A549 (cell line): ENCODE measurements at regions not wholly inside any gene's neighbourhood (a gene's known extent, or its start where the extent isn't known, plus 50 kb on each side); places are given as distances from the start of the nearest gene placed in this dataset.

Experiments used
- ATAC-seq, 2 experiments: fragments of 200-7000 bp in 1 of 2; fragments of >200 bp in 1 of 2; cut with Nextera tagmentation in 1 of 2; cut with Tn5 transposase in 1 of 2; 3 replicates each; pipeline versions ENCODE4 v1.8.0 to v1.9.1; 2018 to 2020; ENCODE audit warnings: mild to moderate bottlenecking in 1 of 2, moderate library complexity in 1 of 2
- CTCF ChIA-PET: fragments of 300-600 bp; sonication (Branson Sonifier 250); formaldehyde crosslinking; extraction: SDS; loops from one replicate; lab custom pipeline; 2021; ENCODE audit warnings: antibody characterized with exemption, inconsistent platforms; lab: Yijun Ruan, JAX
- POLR2A ChIA-PET: fragments of 350-600 bp; formaldehyde crosslinking; extraction: SDS; loops from one replicate; lab custom pipeline; 2021; ENCODE audit warnings: antibody characterized with exemption, inconsistent platforms; lab: Yijun Ruan, JAX
- DNase-seq, 2 experiments: peaks; one replicate each; pipeline versions ENCODE4 v3.0.0 to v3.0.0-alpha.2; 2011 to 2016; ENCODE audit warnings: low read depth in 1 of 2, low spot score in 1 of 2
- FAIRE-seq: peaks from 2 replicates; lab custom pipeline; 2011; peaks lifted over from hg19 to GRCh38; lab: Jason Lieb, UNC
- H3K27ac ChIP-seq, 2 experiments: fragments of >200 bp; sonication (Bioruptor Twin); formaldehyde crosslinking; 3 replicates each; pipeline ENCODE4 v1.5.1; 2016 to 2017
- H3K4me1 ChIP-seq: fragments of >200 bp; sonication (Bioruptor Twin); formaldehyde crosslinking; 3 replicates; pipeline ENCODE4 v1.6.1; 2016
- H3K4me2 ChIP-seq: fragments of >200 bp; sonication (Bioruptor Twin); formaldehyde crosslinking; 3 replicates; pipeline ENCODE4 v1.6.1; 2016
- H3K4me3 ChIP-seq: fragments of >200 bp; sonication (Bioruptor Twin); formaldehyde crosslinking; 3 replicates; pipeline ENCODE4 v1.5.1; 2016
- H3K9me3 ChIP-seq: fragments of >200 bp; sonication (Bioruptor Twin); formaldehyde crosslinking; 3 replicates; pipeline ENCODE4 v1.6.1; 2016
- BHLHE40 ChIP-seq: IDR thresholded peaks from 2 replicates; pipeline ENCODE4 v1.6.1; 2012; ENCODE audit warnings: low read depth, low read length, inconsistent platforms
- CBX8 ChIP-seq: fragments of 200-600 bp; sonication (generic); IDR thresholded peaks from 2 replicates; pipeline ENCODE4 v1.6.1; 2016
- CHD4 ChIP-seq: fragments of 200-600 bp; sonication (generic); IDR thresholded peaks from 2 replicates; pipeline ENCODE4 v1.6.1; 2016; ENCODE audit warnings: antibody characterized with exemption, mild to moderate bottlenecking, borderline replicate concordance
- FOSL2 ChIP-seq, 2 experiments: fragments of 450-650 bp in 1 of 2; fragments of >200 bp in 1 of 2; sonication (Bioruptor Twin) in 1 of 2; formaldehyde crosslinking; IDR thresholded peaks; 2 replicates each; pipeline versions ENCODE4 v1.5.0 to v1.6.1; 2016 to 2020; ENCODE audit warnings: mild to moderate bottlenecking in 1 of 2, moderate library complexity in 1 of 2
- HOXB13 ChIP-seq: fragments of 250-450 bp; sonication (Bioruptor Pico); IDR thresholded peaks from 2 replicates; pipeline ENCODE4 v1.5.0; 2020; ENCODE audit warnings: low read depth, mild to moderate bottlenecking, moderate library complexity
- JUN ChIP-seq, 2 experiments: fragments of >200 bp; sonication (Bioruptor Twin); formaldehyde crosslinking; IDR thresholded peaks; 2 replicates in 1 of 2; 3 replicates in 1 of 2; pipeline ENCODE4 v1.6.1; 2016 to 2017
- KDM5A ChIP-seq: fragments of 200-600 bp; sonication (generic); IDR thresholded peaks from 2 replicates; pipeline ENCODE4 v1.6.1; 2016; ENCODE audit warnings: antibody characterized with exemption, mild to moderate bottlenecking
- MAFK ChIP-seq: fragments of 450-650 bp; IDR thresholded peaks from 2 replicates; pipeline ENCODE4 v1.6.1; 2014; ENCODE audit not compliant: partially characterized antibody
- MYC ChIP-seq: IDR thresholded peaks from 2 replicates; pipeline ENCODE4 v1.6.1; 2012; ENCODE audit warnings: mild to moderate bottlenecking, inconsistent platforms, low read length, improper control_type of control experiment, borderline replicate concordance
- NFE2L2 ChIP-seq: fragments of 150-350 bp; conservative IDR thresholded peaks from 2 replicates; pipeline ENCODE4 v1.6.1; 2014; ENCODE audit warnings: low read length
- POLR2AphosphoS2 ChIP-seq: conservative IDR thresholded peaks from 2 replicates; pipeline ENCODE4 v1.6.1; 2012; ENCODE audit warnings: low read length, improper control_type of control experiment, inconsistent platforms
- RARB ChIP-seq: fragments of 250-450 bp; sonication (Bioruptor Pico); IDR thresholded peaks from 2 replicates; pipeline ENCODE4 v1.8.0; 2021; ENCODE audit warnings: mild to moderate bottlenecking, moderate library complexity
- TFCP2L1 ChIP-seq: fragments of 250-450 bp; sonication (Bioruptor Pico); IDR thresholded peaks from 2 replicates; pipeline ENCODE4 v1.5.0; 2021; ENCODE audit warnings: mild to moderate bottlenecking
- ZC3H11A ChIP-seq: fragments of 450-650 bp; IDR thresholded peaks from 2 replicates; pipeline ENCODE4 v1.6.1; 2014; ENCODE audit warnings: antibody characterized with exemption, mild to moderate bottlenecking
- ZFP36 ChIP-seq: fragments of 450-650 bp; IDR thresholded peaks from 2 replicates; pipeline ENCODE4 v1.6.1; 2014; ENCODE audit warnings: borderline replicate concordance; ENCODE audit not compliant: partially characterized antibody
- ZSCAN20 ChIP-seq: fragments of 250-450 bp; sonication (Bioruptor Pico); IDR thresholded peaks from 2 replicates; pipeline ENCODE4 v1.8.0; 2022; ENCODE audit warnings: mild to moderate bottlenecking, moderate library complexity
- WGBS: methylation state at CpG from one replicate; pipeline ENCODE4 v1.1.6; 2017; ENCODE audit errors: missing lambda C conversion rate; 5-methylcytosine and 5-hydroxymethylcytosine counted together
- TF ChIP-seq, protein P1 (sequence below): IDR thresholded peaks from 2 replicates; pipeline ENCODE4 v1.6.1; 2012; ENCODE audit warnings: low read depth, borderline replicate concordance
- TF ChIP-seq, protein P2 (sequence below): fragments of >200 bp; sonication (Bioruptor Twin); formaldehyde crosslinking; IDR thresholded peaks from 2 replicates; pipeline ENCODE4 v1.6.1; 2016
- TF ChIP-seq, protein P3 (sequence below): IDR thresholded peaks from 2 replicates; pipeline ENCODE4 v1.6.1; 2012
- TF ChIP-seq, protein P4 (sequence below): fragments of >200 bp; sonication (Bioruptor Twin); formaldehyde crosslinking; IDR thresholded peaks from 3 replicates; pipeline ENCODE4 v1.6.1; 2016

DNA sequence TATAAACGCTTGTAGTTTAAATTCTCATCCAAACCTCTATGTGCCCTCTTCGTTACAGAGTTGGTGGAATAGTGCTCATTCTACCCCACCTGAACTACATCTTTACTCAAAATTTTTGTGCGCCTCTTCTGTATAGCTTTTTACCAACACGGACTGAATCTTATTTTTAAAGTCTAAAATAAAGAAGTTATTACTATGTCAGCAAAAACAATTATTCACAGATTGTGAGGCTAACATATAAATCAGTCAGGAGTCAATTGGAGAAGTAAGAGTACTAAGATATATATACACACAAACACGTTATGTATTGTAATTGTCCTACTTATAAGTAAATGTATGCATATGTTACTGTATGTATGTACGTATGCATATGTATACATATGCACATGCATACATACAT is 274.9 kb upstream of the ADGRL4 start:
- ATAC-seq: no peak
- DNase-seq: no peak
- no peaks in the 10 kb centered on the region for H3K4me1 ChIP-seq
- TF ChIP-seq MAFK (peak; percentile 53), MYC (no peak), RARB (no peak), FOSL2 (IDR thresholded peaks at IDR 0.05) (no peak), FOSL2 (CRISPR knock-in tag; IDR thresholded peaks at IDR 0.05) (no peak)
- TF ChIP-seq, protein P1, sequence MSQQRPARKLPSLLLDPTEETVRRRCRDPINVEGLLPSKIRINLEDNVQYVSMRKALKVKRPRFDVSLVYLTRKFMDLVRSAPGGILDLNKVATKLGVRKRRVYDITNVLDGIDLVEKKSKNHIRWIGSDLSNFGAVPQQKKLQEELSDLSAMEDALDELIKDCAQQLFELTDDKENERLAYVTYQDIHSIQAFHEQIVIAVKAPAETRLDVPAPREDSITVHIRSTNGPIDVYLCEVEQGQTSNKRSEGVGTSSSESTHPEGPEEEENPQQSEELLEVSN: no peak
- TF ChIP-seq, protein P2, sequence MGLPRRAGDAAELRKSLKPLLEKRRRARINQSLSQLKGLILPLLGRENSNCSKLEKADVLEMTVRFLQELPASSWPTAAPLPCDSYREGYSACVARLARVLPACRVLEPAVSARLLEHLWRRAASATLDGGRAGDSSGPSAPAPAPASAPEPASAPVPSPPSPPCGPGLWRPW: no peak
- TF ChIP-seq, all 56 proteins: peak for 1
- no peak for FAIRE-seq
- Histone ChIP-seq H3K9me3 (no peaks in the 10 kb centered on the region), H3K4me3 (no peak overlapping the region), H3K4me2 (no peak overlapping the region), H3K27ac (no peak overlapping the region)
- POLR2A ChIA-PET: no interaction called here
- 39% methylated on average over 6 of the region's 6 CpGs for WGBS
- CTCF ChIA-PET: interaction anchor here (1.0 kb wide), 1 partner anchor 71 kb away, joined by 3 read pairs; no protein-coding TSS in a partner anchor

DNA sequence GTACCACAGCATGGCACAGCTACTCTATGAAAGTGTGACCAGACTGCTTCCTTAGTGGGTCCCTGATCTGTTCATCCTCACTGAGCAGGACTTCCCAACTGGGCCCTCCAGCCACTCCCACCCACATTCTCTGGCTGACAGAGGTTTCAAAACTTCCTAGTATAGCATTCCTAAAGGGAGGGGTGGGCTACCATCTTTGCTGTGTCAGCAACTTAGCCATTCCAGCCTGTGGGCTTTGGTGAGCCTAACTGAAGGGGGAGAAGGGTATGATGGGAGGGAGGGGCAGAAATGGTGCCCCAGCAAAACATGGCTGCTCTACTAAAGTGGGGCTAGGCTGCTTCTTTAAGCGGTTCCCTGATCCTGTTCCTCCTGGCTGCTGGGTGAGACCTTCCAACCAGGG is 265.2 kb upstream of the ADGRL4 start:
- no peak overlapping the region for H3K4me2 ChIP-seq
- no peak overlapping the region for H3K27ac ChIP-seq
- 38% methylated on average over 1 of the region's 1 CpG for WGBS
- H3K4me1 ChIP-seq: no peaks in the 10 kb centered on the region
- FAIRE-seq: no peak
- TF ChIP-seq CHD4 (no peak), MAFK (peak; percentile 64), ZSCAN20 (CRISPR knock-in tag) (no peak)
- TF ChIP-seq, all 56 proteins: peak for 1
- ChIA-PET CTCF (no interaction called here), POLR2A (no interaction called here)
- DNase-seq (no peak), ATAC-seq (no peak)
- H3K4me3 ChIP-seq: no peak overlapping the region
- no peaks in the 10 kb centered on the region; the same call in 2 of the 3 replicates for H3K9me3 ChIP-seq

DNA sequence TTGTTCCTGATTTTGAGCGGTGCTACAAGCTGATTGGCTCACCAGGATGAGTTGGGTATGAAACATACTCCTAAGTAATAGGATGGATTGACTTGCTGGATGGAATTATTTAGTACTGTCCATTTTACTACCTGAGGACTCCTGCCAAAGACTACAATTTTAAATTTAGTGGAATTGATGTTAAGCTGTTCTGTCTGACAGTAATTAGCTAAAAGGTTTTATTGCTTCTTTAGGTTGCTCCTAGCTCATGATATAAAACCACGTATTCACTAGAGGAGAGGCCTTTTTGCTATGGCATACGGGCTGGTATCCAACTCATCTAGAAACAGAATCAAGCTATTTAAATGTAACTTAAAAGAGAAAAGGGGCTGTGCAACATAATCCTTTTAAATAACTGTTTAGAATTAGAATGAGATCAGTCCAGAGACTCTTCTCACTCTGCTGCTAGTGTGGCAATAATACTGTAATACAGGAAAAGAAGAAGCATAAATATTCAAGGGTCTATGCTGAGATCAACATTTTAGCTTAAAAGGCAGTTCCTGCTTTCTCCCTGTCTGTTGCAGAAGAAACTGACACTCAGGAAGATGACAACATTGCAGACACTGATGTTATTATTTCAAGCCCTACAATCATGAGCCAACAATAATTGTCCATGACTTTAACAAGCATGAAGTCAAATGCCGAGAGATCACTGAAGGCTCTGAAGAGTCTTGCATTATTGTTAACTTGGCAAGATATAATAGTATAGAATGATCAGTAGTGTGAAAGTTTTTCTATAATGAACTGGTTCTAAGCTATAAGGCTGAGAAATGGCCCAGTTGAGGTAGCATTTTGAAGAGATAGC is 258.7 kb upstream of the ADGRL4 start:
- Histone ChIP-seq H3K9me3 (no peaks in the 10 kb centered on the region), H3K4me3 (no peak overlapping the region), H3K27ac (no peak overlapping the region), H3K4me1 (no peaks in the 10 kb centered on the region), H3K4me2 (no peak overlapping the region)
- 70% methylated on average over 4 of the region's 4 CpGs for WGBS
- ATAC-seq: no peak
- POLR2A ChIA-PET: no interaction called here
- TF ChIP-seq NFE2L2: no peak
- TF ChIP-seq ZFP36: no peak
- TF ChIP-seq MYC: no peak
- no peak for TF ChIP-seq TFCP2L1 (CRISPR knock-in tag)
- no peak for DNase-seq
- CTCF ChIA-PET: interaction anchor here (1.1 kb wide), 1 partner anchor 88 kb away, joined by 6 read pairs; no protein-coding TSS in a partner anchor
- FAIRE-seq: no peak

DNA sequence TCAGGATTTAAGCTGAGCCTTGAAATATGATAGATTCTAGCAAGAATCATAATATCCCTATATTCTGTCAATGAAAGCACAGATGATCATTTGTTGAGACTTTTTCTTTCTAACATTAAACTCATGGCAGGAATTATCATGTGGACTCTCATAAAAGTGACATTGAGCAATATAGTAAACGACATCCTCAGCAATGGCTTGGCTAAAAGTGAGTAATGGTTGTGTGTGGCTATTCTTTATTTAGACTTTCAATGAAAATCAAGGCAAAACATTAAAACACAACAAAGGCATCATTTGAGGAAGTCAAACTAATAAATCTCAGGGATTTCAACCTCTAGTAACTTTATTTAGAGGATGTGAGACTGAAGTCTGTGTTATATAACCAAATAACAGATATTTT is 257.8 kb upstream of the ADGRL4 start:
- FAIRE-seq: no peak
- TF ChIP-seq ZC3H11A (no peak), BHLHE40 (no peak), HOXB13 (CRISPR knock-in tag) (no peak), CBX8 (no peak), CHD4 (no peak), POLR2AphosphoS2 (no peak), KDM5A (no peak), ZSCAN20 (CRISPR knock-in tag) (no peak), JUN (IDR thresholded peaks at IDR 0.05) (no peak), MYC (no peak), NFE2L2 (no peak)
- TF ChIP-seq, protein P3, sequence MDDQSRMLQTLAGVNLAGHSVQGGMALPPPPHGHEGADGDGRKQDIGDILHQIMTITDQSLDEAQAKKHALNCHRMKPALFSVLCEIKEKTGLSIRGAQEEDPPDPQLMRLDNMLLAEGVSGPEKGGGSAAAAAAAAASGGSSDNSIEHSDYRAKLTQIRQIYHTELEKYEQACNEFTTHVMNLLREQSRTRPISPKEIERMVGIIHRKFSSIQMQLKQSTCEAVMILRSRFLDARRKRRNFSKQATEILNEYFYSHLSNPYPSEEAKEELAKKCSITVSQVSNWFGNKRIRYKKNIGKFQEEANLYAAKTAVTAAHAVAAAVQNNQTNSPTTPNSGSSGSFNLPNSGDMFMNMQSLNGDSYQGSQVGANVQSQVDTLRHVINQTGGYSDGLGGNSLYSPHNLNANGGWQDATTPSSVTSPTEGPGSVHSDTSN: no peak
- TF ChIP-seq, protein P4, sequence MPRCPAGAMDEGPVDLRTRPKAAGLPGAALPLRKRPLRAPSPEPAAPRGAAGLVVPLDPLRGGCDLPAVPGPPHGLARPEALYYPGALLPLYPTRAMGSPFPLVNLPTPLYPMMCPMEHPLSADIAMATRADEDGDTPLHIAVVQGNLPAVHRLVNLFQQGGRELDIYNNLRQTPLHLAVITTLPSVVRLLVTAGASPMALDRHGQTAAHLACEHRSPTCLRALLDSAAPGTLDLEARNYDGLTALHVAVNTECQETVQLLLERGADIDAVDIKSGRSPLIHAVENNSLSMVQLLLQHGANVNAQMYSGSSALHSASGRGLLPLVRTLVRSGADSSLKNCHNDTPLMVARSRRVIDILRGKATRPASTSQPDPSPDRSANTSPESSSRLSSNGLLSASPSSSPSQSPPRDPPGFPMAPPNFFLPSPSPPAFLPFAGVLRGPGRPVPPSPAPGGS: no peak
- ChIA-PET POLR2A (no interaction called here), CTCF (interaction anchor here (1.4 kb wide), 1 partner anchor 10 kb away, joined by 3 read pairs; no protein-coding TSS in a partner anchor)
- no peak for DNase-seq
- Histone ChIP-seq H3K4me2 (no peak overlapping the region), H3K4me1 (no peaks in the 10 kb centered on the region), H3K9me3 (no peaks in the 10 kb centered on the region), H3K27ac (no peak overlapping the region), H3K4me3 (no peak overlapping the region)
- ATAC-seq: no peak
- 31% methylated on average over 1 of the region's 1 CpG for WGBS
